Choroid plexus epithelial cell (primary cell): ENCODE measurements at regions not wholly inside any gene's neighbourhood (a gene's known extent, or its start where the extent isn't known, plus 50 kb on each side); places are given as distances from the start of the nearest gene placed in this dataset.
"Not testable (repeated sequence)": the region's sequence is repeated elsewhere in the genome, so short reads cannot be mapped to it uniquely, and the experiment has no call there.

Experiments
- DNase-seq: peaks from one replicate; pipeline ENCODE4 v3.0.0-alpha.2; 2010; ENCODE audit warnings: low read depth
- H3K4me3 ChIP-seq: 2 replicates; pipeline ENCODE4 v1.5.1; 2011; ENCODE audit warnings: low read depth, mild to moderate bottlenecking, control low read depth, low read length, moderate library complexity
- TF ChIP-seq, protein P1 (sequence below): conservative IDR thresholded peaks from 2 replicates; pipeline ENCODE4 v1.5.1; 2011; ENCODE audit warnings: low read depth, mild to moderate bottlenecking, control low read depth, inconsistent platforms, low read length, moderate library complexity

DNA sequence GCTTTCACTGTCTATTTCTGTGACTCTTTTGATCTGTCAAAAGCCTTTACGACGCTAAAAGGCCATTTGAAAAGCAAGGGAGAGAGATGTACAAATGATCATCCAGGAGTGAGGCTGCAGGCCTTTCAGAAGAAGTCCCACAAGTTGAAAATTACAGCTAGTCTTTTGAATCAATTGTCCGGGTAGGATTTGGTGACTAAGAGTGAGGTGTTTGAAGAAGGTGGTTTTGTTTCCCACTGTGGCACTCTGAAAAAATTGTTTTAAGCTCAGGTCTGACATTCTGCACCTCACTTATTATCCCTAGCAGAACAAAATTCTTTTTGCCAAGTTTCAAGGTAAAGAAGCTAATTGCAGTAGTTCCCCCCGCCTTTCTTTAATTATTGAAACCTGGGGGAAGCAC, 50.8 kb upstream of the TMEM108 start:
- TF ChIP-seq, protein P1, sequence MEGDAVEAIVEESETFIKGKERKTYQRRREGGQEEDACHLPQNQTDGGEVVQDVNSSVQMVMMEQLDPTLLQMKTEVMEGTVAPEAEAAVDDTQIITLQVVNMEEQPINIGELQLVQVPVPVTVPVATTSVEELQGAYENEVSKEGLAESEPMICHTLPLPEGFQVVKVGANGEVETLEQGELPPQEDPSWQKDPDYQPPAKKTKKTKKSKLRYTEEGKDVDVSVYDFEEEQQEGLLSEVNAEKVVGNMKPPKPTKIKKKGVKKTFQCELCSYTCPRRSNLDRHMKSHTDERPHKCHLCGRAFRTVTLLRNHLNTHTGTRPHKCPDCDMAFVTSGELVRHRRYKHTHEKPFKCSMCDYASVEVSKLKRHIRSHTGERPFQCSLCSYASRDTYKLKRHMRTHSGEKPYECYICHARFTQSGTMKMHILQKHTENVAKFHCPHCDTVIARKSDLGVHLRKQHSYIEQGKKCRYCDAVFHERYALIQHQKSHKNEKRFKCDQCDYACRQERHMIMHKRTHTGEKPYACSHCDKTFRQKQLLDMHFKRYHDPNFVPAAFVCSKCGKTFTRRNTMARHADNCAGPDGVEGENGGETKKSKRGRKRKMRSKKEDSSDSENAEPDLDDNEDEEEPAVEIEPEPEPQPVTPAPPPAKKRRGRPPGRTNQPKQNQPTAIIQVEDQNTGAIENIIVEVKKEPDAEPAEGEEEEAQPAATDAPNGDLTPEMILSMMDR = no peak
- DNase-seq = no peak
- no peak overlapping the region for H3K4me3 ChIP-seq

DNA sequence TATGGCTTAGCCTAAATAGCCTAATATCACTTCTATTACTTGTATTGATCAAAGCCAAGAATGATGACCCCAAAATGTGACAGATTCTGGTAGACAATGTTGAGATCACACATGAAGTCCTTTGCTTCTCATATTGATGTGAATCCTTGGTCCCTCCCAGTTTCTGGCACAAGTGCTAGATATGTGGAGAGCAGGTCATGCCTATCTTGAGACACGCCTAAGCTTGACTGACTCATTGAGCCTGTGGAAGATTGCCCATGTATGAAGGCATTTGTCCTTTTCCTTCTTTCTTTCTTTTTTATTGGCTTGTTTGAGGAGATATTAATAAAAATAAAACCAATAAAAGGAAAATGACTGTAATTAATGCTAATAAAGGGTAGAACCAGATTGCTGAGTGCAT, 54.0 kb upstream of the TMEM108 start:
- H3K4me3 ChIP-seq = no peak overlapping the region
- no peak for DNase-seq
- TF ChIP-seq, protein P1 = no peak

DNA sequence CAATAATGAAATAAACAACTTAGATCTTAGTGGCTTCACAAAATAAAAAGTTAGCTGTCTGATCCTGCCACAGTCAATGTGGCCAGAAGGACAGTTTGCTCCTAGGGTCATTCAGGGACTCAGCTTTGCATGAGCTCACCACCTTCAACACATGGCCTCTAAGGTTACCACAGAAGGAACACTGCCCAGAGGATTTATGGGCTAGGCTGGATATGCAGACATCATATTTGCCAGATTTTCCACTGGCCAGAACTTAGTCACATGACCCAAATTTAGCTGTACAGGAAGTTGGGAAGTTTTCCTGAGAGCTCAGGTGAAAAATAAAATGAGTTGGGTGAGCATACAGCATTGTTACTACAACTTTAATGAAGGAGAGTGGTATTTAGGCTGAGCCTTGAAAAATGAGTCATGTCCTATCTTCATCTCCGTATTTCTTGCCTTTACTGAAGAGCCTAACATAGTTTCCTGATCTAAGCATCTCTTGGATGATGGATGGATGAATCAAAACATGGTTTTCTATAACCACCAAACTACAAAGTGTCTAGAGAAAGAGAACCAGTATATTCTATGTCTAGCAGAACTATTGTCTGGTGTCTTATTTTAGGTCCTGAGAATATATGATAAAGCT, 54.9 kb upstream of the TMEM108 start:
- H3K4me3 ChIP-seq = no peak overlapping the region
- TF ChIP-seq, protein P1 = no peak
- DNase-seq = no peak

DNA sequence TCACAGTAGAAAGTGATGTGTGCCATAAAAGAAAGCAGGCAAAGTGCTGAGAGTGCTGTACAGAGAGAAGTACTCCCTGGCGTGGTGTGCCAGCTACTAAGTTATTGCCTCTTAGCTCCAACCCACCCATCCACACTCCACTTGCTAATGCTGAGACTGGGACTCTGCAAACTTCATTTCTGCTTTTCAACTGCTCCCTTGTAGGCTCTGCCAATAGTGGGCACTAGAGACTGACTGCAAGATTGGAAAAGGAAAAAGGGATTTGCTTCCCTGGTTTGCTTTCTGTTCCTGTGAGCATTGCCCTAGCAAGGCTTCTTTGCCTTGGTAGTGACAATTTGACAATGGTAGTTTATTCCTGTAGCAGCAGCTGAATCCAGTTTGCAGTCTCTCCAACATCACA, 56.5 kb upstream of the TMEM108 start:
- H3K4me3 ChIP-seq = no peak overlapping the region
- TF ChIP-seq, protein P1 = no peak
- no peak for DNase-seq

DNA sequence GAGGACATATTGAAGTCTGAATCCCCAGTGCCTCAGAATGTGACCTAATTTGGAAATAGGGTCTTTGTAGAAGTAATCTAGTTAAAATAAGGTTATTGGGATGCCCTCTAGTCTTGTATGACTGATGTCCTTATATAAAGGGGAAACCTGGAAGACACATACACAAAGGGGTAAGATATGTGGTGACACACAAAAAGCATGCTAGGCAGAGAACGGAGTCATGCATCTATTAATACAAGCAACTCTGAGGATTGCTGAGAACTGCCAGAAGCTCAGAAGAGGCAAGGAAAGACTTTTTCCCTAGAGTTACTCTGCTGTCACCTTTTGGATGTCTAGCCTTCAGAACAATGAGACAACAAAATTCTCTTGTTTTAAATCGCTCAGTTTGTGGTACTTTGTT, 58.1 kb upstream of the TMEM108 start:
- TF ChIP-seq, protein P1 = no peak
- no peak for DNase-seq
- no peak overlapping the region for H3K4me3 ChIP-seq

DNA sequence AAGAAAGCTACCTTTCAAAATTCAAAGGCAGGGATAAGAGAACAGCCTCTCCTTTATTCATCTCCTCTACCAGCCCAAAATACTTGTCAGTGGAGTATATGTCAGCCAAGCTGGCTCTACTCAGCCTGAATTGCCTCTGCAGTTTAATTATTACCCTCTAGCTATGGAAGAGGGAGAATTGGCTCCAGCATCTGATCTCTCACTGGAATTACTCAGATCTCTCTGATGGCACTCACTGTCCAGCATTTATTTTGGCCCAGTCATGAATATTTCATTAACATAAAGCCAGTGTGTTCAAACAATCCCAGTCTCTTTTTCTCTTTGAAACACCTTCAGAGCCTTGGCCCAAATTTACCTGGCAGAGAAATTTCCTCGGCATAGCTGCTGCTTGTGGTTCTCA, 58.6 kb upstream of the TMEM108 start:
- TF ChIP-seq, protein P1 = no peak
- DNase-seq = no peak
- no peak overlapping the region for H3K4me3 ChIP-seq

DNA sequence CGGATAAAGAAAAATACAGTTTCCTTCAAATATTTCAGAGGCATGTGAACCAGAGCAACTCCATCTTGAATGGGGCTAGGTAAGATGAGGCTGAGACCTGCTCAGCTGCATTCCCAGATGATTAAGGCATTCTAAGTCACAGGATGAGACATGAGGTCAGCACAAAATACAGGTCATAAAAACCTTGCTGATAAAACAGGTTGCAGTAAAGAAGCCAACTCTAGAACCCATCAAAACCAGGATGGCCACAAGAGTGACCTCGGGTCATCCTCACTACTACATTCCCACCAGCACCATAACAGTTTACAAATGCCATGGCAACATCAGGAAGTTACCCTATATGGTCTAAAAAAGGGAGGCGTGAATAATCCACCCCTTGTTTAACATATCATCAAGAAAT, 59.2 kb upstream of the TMEM108 start:
- not testable (repeated sequence) for H3K4me3 ChIP-seq, DNase-seq

DNA sequence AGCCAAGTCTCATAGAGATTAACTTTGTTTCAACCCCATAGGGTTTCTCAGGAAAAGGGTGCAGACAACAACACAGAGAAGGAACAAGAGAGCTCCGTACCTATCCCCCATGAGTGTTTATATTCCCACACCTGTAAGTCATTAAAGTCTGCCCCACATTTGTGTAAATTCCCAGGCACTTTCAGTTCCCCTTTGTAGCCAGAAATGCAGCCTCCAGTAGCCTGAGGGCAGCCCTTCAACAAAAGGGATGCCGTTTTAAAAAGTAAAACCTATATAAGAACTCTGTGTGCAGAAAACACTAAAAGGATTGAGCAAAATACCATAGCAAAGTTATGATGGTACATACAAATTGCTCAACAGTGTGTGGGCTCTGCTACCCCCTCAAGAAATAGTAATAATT, 59.7 kb upstream of the TMEM108 start:
- TF ChIP-seq, protein P1 = no peak
- H3K4me3 ChIP-seq = no peak overlapping the region
- DNase-seq = no peak
